HG02759 (cell line): ENCODE measurements at regions not wholly inside any gene's neighbourhood (a gene's known extent, or its start where the extent isn't known, plus 50 kb on each side); places are given as distances from the start of the nearest gene placed in this dataset.
A peak's percentile ranks its signal among the peaks of the same experiment; 100 is the strongest.
"Not testable (repeated sequence)": the region's sequence is repeated elsewhere in the genome, so short reads cannot be mapped to it uniquely, and the experiment has no call there.

ENCODE experiments used
- ATAC-seq: cut with Tn5 transposase; IDR thresholded peaks from one replicate; pipeline ENCODE4 v1.9.1; 2021; ENCODE audit warnings: mild to moderate bottlenecking, moderate library complexity; ENCODE audit not compliant: unreplicated experiment

DNA sequence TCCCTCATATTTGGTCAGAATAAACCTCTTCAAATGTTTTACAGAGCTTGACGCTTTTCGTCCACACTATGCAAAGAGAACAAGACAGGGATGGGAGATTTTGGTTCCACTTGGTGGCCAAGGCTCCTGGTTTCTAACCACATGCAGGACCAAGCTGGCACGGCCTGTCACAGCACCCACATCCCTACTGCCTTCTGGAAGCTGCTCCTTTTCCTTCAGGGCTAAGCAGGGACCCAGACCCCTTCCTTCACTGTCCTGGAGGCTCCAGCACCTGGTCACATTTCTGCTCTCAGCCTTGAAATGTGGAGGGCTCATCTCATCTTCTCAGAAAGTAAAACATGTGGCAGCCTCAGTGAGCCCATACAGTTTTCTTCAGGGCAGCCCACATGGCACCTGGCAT, 50.4 kb upstream of the ARHGEF7 start:
- no peak for ATAC-seq

DNA sequence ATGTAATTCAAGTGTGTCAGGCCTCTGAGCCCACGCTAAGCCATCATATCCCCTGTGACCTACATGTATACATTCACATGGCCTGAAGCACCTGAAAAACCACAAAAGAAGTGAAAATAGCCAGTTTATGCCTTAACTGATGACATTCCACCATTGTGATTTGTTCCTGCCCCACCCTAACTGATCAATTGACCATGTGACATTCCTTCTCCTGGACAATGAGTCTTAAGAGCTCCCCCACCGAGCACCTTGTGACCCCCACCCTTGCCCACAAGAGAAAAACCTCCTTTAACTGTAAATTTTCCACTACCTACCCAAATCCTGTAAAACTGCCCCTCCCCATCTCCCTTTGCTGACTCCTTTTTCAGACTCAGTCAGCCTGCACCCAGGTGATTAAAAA, 52.1 kb upstream of the ARHGEF7 start:
- ATAC-seq = no peak

DNA sequence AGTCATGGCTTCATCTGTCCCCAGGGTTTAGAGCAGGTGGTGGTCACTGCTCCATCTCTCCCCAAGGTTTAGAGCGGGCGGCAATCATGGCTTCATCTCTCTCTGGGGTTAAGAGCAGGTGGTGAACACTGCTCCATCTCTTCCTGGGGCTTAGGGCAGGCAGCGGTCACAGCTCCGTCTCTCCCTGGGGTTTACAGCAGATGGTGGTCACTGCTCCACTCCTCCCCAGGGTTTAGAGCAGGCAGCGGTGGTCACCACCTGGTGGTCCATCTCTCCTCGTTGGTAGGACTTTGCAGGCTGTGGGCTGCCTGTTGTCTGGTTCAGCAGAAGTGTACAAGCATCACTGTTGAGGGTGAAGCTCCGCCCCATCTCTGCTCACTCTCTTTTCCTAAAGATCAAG, 52.8 kb upstream of the ARHGEF7 start:
- no peak for ATAC-seq

DNA sequence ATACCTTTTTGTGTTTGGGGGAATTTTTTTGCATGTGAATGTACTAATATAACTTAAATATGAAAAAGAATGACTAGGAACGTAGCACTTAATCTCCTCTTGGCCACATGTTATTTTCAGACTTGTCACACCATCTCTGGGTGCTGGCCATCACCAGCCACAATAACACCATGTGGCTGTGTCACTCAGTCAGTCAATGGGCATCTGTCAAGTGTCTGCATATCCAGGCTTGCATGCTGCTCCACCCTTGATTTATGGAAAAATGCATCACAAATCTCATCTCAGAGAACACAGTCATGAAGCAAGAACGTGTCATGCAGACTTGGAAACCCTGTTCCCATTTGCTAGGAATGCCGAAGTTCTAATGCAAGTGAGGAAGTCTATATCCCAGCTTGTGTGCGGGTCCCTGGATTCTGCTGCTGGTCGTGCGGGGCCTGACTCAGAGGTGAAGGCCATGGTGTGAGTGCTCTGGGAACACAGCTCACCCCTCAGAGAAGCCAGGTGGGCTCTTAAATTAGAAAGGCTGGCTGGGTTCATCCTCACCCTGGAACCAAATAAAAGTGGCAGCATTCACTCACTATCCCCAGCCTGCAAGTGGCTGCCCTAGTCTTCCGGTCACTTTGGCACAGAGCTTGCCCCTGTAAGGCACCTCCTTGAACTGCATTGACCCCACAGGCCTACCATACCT, 53.6 kb upstream of the ARHGEF7 start:
- no peak for ATAC-seq

DNA sequence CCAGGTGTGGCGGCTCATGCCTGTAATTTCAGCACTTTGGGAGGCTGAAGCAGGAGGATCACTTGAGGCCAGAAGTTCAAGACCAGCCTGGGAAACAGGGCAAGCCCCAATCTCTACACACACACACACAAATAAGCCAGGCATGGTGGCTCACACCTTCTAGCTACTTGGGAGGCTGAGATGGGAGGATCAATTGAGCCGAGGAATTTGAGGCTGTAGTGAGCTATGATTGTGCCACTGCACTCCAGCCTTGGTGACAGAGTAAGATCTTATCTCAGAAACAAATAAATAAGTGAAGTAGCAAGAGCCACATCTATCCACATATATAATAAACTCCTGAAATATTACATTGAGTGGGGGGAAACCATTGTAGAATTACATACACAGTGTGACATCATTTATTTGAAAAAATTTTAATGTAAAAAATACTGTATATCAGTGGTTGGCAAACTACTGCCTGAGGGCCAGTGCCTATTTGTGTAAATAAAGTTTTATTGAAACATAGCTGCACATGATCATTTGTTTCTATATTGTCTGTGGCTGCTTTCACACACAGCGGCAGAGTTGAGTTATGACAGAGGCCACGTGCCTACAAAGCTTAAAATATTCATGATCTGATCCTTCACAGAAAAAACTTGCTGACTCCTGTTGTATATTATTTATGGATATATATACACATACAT, 54.7 kb upstream of the ARHGEF7 start:
- no peak for ATAC-seq

DNA sequence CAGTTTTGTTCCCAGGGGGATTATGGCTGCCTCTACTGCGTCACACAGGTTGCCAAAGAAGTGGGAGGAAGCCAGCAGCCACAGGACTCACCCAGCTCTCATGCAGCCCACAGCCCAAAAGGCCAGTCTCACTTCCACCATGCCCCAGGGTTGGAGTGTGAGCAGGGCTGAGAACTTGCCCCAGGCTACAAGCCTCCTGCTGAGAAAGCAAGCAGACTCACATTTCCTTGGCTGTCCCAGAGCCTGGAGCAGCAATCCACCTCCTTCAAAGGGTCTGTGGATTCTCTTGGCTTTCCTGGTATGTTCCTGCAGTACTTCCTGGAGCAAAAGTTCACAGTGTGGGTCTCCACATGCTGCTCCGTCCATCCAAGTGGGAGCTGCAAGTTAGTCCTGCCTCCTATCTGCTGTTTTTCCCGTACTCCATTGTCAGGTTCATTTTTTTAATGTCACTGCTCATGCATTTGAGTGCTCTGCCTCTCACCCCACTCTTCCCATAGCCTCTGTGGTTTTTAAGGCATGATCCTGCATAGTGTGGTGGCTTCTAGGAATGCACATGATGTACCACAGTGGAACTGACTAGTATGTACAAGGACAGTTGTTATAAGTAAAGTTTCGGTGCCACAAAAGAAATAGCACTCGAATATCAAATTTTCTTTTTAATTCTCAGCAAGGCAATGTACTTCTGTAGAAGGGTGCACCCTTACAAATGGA, 56.2 kb upstream of the ARHGEF7 start:
- no peak for ATAC-seq

DNA sequence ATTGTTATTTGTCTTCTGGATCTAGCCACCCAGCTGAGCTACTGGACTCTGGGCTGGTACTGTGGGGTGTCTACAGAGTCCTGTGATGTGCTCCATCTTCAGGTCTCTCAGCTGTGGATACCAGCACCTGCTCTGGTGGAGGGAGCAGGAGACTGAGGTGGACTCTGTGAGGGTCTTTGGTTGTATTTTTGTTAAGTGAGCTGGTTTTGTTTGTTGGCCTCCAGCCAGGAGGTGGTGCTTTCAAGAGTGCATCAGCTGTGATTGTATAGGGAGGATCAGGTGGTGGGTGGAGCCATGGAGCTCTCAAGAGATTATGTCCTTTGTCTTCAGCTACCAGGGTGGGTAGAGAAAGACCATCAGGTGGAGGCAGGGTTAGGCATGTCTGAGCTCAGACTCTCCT, 56.8 kb upstream of the ARHGEF7 start:
- ATAC-seq = not testable (repeated sequence)

DNA sequence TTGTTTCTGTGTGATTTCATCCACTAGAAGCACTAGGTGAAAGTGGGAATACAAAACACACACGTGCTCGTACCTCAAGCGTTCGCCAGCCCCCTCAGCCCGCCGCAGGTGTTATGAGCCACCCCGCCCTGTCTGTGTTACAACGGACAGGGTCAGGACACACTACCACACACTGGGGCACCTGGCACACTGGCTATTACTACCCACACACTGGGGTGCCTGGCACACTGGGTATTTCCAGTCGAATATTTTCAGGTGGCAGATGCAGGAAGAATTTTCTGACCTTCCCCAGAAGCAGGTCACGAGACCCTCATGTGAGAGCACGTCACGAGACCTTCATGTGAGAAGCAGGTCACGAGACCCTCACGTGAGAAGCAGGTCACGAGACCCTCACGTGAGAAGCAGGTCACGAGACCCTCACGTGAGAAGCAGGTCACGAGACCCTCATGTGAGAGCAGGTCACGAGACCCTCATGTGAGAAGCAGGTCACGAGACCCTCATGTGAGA, 63.3 kb upstream of the ARHGEF7 start:
- ATAC-seq = not testable (repeated sequence)

DNA sequence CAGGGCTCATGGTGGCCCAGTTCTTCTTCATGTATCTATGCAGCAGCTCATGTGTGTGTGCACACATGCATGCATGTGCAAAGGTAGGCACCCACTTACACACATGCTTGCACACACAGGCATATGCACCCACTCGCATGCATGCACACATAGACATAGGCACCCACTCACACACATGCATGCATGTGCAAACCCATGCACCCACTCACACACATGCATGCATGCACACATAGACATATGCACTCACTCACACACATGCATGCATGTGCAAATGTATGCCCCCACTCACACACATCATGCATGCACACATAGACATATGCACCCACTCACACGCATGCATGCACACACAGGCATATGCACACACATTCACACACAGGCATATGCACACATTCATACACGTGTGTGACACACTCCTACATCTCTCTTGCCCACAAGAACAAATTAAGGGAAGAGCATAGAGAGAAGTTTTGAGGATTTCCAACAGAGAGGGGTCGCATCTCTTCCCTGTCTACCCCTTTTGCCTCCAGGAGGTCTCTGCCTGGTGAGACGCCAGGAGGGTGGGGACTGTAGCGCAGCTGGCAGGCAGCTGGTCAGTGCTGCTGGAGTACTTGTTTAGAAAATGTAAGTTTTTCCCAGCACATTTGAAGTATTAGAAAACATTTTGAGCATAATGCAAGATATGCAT, 63.9 kb upstream of the ARHGEF7 start:
- no peak for ATAC-seq

DNA sequence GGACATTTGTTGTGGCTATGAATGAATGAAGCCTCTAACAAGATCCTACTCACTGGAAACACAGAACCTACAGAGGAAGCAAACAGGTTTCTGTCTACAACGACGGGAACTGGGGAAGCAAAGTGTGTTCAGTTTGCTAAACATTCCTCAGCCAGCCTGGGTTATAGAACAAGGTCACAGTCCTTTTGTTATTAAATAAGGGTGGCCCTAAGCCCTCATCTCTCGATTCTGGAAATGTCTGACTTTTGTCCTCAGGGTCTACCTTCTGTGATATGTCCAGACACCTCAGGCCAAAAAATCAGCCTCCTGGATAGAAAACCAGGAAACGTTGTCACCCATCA, 64.6 kb upstream of the ARHGEF7 start:
- no peak for ATAC-seq

DNA sequence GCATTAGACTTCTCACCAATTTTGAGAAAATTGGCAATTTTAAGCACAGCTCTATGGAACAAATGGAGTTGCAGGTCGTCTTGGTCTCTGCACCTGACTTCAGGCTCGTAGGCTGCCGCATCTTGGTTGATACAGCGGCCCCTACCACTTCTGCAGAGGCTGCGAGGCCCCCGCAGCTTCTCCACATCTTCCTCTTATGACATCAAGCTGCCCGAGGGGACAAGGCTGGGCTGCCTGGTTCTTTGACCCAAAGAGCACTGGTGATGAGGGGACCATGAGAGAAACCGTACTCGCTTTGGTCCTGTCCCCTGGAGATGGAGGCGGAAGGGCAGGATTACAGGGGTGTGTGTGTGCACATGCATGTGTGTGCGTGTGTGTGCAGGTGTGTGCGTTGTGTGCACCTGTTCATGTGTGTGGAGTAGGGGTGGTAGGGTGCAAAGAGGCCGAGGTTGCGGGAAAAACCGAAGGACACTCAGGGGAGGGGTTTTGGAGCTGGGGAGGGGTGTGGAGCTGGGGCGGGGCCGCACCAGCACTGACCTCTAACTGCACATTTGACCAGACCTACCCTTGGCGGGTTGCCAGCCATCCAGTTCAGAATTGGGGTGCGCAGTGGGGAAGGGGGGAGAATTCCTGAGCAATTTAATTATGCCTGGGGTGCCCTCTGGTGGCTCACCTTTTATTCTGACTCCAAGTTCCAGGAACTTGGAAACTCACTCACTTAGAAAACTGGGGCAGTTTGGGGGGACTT, 65.1 kb upstream of the ARHGEF7 start:
- no peak for ATAC-seq

DNA sequence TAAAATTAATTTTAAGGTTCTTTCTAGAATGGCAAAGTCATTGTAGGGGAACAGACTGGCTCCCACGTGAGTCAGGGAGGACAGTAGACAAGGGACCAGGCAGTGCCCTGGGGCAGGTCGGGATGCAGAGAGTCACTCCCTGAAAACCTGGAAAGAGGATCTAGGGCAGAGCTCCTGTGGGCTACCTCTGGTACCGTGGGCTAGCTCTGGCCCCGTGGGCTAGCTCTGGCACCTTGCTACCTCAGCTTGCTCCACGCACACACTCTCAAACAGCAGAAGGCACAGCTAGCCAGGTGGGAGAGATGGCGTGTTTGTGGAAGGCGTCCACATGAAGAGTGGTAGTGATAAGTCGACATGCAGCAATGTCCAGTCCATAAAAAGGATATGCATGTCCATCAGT, 66.7 kb upstream of the ARHGEF7 start:
- ATAC-seq = no peak

DNA sequence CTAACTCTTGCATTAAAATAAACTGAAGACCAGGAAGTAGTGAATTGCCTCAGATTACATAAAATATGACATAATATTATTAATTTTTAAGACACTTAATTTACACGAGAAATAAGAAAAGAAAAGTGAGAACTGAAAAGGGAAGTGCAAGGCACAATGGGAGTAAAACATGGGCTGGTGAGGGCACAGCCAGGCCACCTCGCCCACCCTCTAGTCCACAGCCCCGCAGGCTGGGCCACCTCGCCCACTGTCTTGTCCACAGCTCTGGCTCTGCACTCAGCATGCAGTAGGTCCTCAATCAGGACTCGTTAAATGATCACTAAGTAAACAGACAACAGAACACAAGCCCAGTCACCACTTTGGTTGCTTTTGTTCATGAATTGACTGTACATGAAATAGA, 67.8 kb upstream of the ARHGEF7 start:
- no peak for ATAC-seq

DNA sequence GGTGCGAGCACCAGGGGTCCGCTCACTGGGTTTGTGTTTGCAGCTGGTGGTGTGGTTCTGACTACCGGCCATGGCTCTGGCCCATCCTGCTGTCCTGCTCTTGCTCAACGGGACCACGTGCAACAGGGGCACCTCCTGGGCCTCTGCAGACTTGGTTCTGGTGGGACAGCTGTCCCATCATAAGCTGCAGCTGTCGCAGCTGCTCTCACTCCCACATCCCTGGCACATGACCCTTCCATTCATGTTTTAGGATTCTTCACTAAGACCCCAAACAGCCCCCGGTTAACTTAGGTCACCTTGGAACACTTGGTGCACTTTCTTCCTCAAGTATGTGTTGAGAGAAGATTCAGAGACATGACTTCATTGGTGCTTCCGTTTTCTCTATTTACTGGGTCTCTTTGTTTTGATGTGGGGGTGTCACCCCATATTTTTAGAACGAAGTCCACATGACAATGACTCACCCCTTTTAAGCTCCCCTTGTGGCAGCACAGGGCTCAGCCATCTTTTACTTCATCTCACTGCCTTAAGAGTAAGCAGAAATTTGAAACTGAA, 68.4 kb upstream of the ARHGEF7 start:
- peak; percentile 60 for ATAC-seq

DNA sequence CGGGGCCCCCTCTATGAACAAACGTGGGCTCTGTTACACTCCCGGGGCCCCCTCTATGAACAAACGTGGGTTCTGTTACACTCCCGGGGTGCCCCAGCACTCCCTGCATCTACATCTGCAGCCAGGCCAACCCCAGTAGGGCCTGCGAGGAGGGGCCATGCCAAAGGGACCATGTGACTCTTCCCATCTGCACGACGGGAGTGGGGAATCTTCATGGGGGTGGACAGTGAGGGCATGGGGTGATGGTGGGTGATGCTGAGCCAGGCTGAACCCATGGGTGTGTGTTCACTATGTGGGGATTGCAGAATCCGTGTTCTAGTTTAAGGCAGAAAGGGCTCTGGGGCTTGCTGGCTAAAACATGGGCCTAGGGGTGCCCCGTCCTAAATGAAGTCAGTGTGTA, 69.9 kb upstream of the ARHGEF7 start:
- no peak for ATAC-seq

DNA sequence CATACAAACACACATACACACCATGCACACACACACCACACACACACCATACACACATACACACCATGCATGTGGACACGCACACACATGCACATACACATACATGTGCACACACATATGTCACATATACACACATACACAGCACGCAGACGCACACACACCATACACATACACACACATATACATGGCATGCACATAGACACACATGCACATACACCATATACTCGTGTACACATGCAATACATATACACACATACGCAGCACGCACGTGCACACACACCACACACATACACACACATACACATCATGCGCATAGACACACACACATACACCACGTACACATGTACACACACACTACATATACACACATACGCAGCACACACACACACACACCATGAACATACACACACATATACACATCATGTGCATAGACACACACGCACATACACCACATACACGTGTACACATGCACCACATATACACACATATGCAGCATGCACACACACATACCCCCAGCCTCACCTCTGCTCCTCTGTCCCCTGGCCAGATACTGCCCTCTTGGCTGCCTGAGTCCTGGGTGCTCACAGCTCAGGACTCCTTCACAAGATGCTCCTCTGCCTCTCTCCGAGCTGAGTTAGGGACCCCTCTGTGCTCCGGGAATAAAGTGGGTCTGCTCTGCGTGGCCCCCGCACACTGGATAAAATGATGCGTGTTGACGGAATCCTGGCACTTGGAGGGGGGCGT, 70.9 kb upstream of the ARHGEF7 start:
- no peak for ATAC-seq

DNA sequence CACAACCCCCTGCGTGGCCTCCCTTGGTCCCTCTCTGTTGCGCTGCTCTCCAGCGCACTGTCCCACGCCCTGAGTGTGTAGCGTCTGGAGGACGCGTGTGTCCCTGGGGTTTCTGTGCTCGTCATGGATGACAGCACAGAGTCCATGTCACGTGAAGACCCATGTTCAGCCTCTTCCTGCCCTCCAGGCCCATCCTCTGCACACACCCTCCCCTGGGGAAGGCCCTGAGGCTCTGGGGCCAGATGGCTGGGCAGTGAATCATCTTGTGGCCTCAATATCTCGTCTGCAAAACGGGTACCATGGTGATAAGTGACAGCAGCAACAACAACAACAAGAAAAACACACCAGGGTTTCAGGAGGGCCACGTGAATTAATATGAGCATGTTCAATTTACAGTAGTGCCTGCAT, 71.5 kb upstream of the ARHGEF7 start:
- peak; percentile 50 for ATAC-seq

DNA sequence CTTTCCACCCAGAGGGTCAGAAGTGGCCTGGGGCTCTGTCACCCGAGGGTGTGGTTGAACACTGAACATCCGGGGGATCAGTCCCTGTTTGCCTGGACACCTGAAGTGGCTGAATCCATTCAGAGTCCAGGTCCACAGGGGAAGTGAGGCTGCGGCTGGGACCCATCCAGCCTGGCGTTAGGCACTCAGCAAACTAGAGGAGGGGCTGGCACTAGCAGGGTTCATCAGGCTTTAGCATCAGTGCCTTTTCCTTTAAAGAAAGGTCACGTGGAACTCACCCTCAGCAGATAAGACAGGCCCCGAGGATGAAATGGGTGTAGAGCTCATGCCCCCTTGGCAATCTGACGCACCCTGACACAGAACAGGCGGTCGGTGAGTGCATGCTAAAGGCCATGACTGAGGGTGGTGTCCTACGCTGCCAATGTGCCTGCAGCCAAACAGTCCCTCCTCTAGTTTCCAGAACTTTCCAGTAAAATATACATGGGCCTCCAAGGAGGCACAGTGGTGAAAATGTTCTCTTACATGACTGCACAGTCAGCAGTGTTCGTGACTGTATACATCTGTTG, 72.4 kb upstream of the ARHGEF7 start:
- no peak for ATAC-seq

DNA sequence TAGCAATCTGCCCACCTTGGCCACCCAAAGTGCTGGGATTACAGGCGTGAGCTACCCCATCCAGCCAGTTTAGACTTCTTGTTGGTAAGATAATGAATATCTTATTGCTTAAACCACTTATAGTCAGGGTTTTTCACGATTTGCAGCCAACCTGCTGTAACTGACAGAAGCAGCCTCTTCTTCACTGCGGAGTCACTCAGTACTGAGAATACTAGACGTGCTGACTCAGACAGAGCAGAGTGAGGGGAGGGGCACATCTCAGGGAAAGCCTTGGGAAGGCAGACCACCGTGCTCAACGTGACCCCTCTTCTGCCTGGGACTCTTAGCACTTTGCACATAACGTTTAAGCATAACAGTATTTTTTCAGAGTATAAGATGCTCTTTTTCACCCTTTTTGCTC, 74.3 kb upstream of the ARHGEF7 start:
- ATAC-seq = no peak

DNA sequence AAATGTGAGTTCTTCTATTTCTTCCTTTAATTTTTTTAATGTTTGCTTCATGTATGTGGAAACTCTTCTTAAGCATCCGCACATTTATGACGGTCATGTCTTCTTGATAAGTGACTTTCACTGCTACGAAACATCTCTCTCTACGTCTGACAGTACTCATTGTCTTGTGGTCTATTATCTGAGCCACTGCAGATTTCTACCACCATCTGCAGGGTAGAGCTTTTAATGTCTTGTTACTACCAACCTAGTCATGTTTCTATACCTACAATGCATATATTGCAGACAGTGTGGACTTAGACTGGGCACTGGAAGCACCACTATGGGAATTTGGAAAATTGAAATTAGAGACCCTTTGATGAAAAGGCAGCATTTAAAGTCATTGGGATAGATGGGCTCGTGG, 75.4 kb upstream of the ARHGEF7 start:
- no peak for ATAC-seq
